ENCODE measurements at regions not wholly inside any gene's neighbourhood (a gene's known extent, or its start where the extent isn't known, plus 50 kb on each side); places are given as distances from the start of the nearest gene placed in this dataset.

DNA sequence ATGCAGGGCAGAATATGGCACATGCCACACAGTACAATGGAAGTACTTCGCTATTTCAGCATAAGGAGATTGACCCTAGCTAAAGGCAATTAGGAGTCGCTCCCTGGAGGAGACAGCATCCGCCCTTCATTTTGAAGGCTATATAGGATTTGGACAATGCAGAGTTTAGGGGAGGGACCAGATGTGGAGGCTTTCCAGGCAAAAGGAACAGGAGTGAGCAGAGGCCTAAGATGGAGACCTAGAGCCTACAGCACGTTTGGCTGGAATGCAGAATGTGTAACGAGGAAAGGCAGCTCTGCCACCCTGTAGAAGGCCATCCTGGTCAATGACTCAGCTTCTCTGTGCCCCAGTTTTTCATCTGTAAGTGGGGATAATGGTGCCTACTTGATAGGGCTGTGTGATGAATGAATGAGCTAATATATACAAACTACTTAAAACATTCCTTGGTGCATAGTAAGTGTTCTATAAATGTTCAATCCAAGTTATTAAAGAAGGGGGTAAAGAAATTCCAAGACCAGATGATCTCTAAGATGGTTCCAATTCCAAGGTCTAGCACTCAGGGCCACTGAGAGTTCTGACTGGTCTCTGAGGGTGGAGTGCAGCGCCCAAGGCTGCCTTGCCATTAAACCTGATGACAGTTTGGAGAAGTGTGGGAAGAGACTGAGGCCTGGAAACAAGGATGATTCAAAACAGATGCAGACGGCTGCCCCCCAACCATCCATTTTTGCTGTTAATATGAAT is 54.3 kb upstream of the FRMD6 start:
- no peak for TF ChIP-seq ELF4 (IDR thresholded peaks at IDR 0.05)
- no peak for TF ChIP-seq SP1 (IDR thresholded peaks at IDR 0.05)
- no peak for TF ChIP-seq FOXA1 (IDR thresholded peaks at IDR 0.05)
- TF ChIP-seq FOXM1 (IDR thresholded peaks at IDR 0.05; ENCODE audit: borderline replicate concordance) = no peak

Measured in HEK293T (cell line).